Natural killer cell (primary cell): ENCODE measurements at regions not wholly inside any gene's neighbourhood (a gene's known extent, or its start where the extent isn't known, plus 50 kb on each side); places are given as distances from the start of the nearest gene placed in this dataset.

Experiments used
- ATAC-seq, 3 donors: fragments of 150-1000 bp in 2 of 3; fragments of 200-7000 bp in 1 of 3; cut with Tn5 transposase; 1 replicate in 1 of 3; 2 replicates in 2 of 3; pipeline ENCODE4 v1.10.0; 2021; ENCODE audit warnings: mild to moderate bottlenecking in 2 of 3, moderate library complexity in 2 of 3
- DNase-seq, 2 donors: peaks; one replicate each; pipeline versions ENCODE4 v3.0.0 to v3.0.0-alpha.2; 2013 to 2021; ENCODE audit warnings: mixed read lengths in 1 of 2
- H3K27ac ChIP-seq: one replicate; pipeline ENCODE4 v1.5.1; 2013; ENCODE audit warnings: mild to moderate bottlenecking, low read length
- H3K27me3 ChIP-seq: one replicate; pipeline ENCODE4 v1.6.1; 2013; ENCODE audit warnings: low read length; ENCODE audit not compliant: control insufficient read depth, insufficient read depth
- H3K36me3 ChIP-seq: one replicate; pipeline ENCODE4 v1.6.1; 2013; ENCODE audit warnings: low read length; ENCODE audit not compliant: control insufficient read depth, insufficient read depth
- H3K4me1 ChIP-seq: one replicate; pipeline ENCODE4 v1.6.1; 2013; ENCODE audit warnings: low read length; ENCODE audit not compliant: control insufficient read depth, insufficient read depth
- H3K4me3 ChIP-seq: one replicate; pipeline ENCODE4 v1.5.1; 2013; ENCODE audit warnings: low read length
- H3K9me3 ChIP-seq: one replicate; pipeline ENCODE4 v1.6.1; 2013; ENCODE audit warnings: low read length; ENCODE audit not compliant: control insufficient read depth, insufficient read depth
- H3K27ac Mint-ChIP-seq, 2 donors: one replicate each; pipeline ENCODE4 v1.8.0; 2022; ENCODE audit warnings: mild to moderate bottlenecking in 2 of 2, mixed read lengths in 2 of 2, moderate library complexity in 1 of 2
- H3K27me3 Mint-ChIP-seq, 2 donors: one replicate each; pipeline ENCODE4 v1.8.0; 2022; ENCODE audit warnings: low read depth in 2 of 2, mixed read lengths in 2 of 2
- H3K36me3 Mint-ChIP-seq: one replicate; pipeline ENCODE4 v1.8.0; 2022; ENCODE audit warnings: mixed read lengths
- H3K4me1 Mint-ChIP-seq, 2 donors: one replicate each; pipeline ENCODE4 v1.8.0; 2022; ENCODE audit warnings: mixed read lengths in 2 of 2
- H3K4me3 Mint-ChIP-seq: one replicate; pipeline ENCODE4 v1.8.0; 2022; ENCODE audit warnings: mild to moderate bottlenecking, moderate library complexity, mixed read lengths
- H3K9me3 Mint-ChIP-seq, 2 donors: one replicate each; pipeline ENCODE4 v1.8.0; 2022; ENCODE audit warnings: mixed read lengths in 2 of 2
- WGBS: methylation state at CpG from one replicate; pipeline ENCODE4 v1.1.7; 2013; ENCODE audit warnings: missing lambda C conversion rate; ENCODE audit not compliant: insufficient coverage; 5-methylcytosine and 5-hydroxymethylcytosine counted together
- intact Hi-C: fragments of 100-400 bp; cut with micrococcal nuclease; formaldehyde crosslinking; loops from one replicate; pipeline ENCODE4 v1.14.2; 2022
- TF ChIP-seq, protein P1 (sequence below): fragments of 200-600 bp; IDR thresholded peaks from one replicate; pipeline ENCODE4 v1.8.0; 2022; ENCODE audit warnings: antibody characterized with exemption

DNA sequence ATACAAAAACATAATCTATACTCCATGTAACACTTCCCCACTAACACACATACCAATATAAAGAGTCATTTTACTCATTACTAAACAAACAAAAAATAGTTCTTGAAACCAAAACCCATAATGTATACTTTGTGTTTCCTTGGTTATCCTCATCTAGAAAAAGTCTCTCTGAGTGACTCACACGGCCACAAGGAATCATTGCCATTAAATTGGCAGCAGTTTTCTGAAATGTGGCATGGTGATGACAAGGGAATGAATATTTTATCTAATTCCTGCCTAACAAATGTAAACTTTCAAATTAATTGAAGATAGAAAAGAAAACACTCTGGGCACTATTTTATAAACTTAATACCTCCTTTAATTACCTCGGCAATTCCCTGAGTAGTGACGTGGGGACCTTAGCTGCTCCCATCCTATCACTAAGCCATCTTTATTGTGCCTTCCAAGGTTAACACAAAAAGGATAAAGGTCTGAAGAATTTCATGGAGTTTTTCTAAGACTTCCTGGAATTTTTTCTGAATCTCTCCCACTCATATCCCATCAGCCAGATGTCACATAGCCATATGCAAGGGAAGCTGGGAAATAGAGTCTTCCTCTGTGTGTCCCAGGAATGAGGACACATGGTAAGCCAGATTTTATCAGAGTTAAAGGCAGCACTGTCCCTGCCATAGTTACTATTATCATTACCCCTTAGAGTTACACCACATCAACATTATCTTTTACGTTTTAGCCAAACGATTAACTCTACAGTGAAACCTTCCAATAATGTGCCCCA lies 857.2 kb upstream of the TENM4 start:
- Histone ChIP-seq H3K27ac (no peak overlapping the region), H3K4me1 (no peaks in the 10 kb centered on the region), H3K9me3 (no peaks in the 10 kb centered on the region), H3K27me3 (no peaks in the 10 kb centered on the region), H3K4me3 (no peak overlapping the region), H3K36me3 (no peaks in the 10 kb centered on the region)
- no peaks in the 10 kb centered on the region for H3K27me3 Mint-ChIP-seq
- ATAC-seq (no peak), DNase-seq (no peak)
- intact Hi-C loops: no loop called here
- no peaks in the 10 kb centered on the region for H3K4me1 Mint-ChIP-seq
- peaks cover 8 to 16% of the 10 kb centered on the region in 2 donors for H3K9me3 Mint-ChIP-seq
- H3K4me3 Mint-ChIP-seq: no peak overlapping the region
- no peak overlapping the region for H3K27ac Mint-ChIP-seq
- TF ChIP-seq, protein P1, sequence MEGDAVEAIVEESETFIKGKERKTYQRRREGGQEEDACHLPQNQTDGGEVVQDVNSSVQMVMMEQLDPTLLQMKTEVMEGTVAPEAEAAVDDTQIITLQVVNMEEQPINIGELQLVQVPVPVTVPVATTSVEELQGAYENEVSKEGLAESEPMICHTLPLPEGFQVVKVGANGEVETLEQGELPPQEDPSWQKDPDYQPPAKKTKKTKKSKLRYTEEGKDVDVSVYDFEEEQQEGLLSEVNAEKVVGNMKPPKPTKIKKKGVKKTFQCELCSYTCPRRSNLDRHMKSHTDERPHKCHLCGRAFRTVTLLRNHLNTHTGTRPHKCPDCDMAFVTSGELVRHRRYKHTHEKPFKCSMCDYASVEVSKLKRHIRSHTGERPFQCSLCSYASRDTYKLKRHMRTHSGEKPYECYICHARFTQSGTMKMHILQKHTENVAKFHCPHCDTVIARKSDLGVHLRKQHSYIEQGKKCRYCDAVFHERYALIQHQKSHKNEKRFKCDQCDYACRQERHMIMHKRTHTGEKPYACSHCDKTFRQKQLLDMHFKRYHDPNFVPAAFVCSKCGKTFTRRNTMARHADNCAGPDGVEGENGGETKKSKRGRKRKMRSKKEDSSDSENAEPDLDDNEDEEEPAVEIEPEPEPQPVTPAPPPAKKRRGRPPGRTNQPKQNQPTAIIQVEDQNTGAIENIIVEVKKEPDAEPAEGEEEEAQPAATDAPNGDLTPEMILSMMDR: no peak
- H3K36me3 Mint-ChIP-seq: peaks cover 6% of the 10 kb centered on the region
- 75% methylated on average over 5 of the region's 5 CpGs for WGBS

- no peak overlapping the region for H3K4me3 Mint-ChIP-seq
- Histone ChIP-seq H3K4me3 (no peak overlapping the region), H3K36me3 (no peaks in the 10 kb centered on the region), H3K27ac (no peak overlapping the region), H3K4me1 (no peaks in the 10 kb centered on the region), H3K9me3 (no peaks in the 10 kb centered on the region), H3K27me3 (no peaks in the 10 kb centered on the region)
- no peaks in the 10 kb centered on the region for H3K27me3 Mint-ChIP-seq
- no peaks in the 10 kb centered on the region for H3K4me1 Mint-ChIP-seq
- 88% methylated on average over 1 of the region's 2 CpGs for WGBS
- no peaks in the 10 kb centered on the region for H3K36me3 Mint-ChIP-seq
- DNase-seq: no peak
- ATAC-seq: no peak
- peaks cover 10 to 18% of the 10 kb centered on the region in 2 donors for H3K9me3 Mint-ChIP-seq
- intact Hi-C loops: no loop called here
- no peak overlapping the region for H3K27ac Mint-ChIP-seq
- TF ChIP-seq, protein P1: no peak
Measured at GRCh38 chr11:80293293-80293692, 852.5 kb upstream of the TENM4 start.

DNA sequence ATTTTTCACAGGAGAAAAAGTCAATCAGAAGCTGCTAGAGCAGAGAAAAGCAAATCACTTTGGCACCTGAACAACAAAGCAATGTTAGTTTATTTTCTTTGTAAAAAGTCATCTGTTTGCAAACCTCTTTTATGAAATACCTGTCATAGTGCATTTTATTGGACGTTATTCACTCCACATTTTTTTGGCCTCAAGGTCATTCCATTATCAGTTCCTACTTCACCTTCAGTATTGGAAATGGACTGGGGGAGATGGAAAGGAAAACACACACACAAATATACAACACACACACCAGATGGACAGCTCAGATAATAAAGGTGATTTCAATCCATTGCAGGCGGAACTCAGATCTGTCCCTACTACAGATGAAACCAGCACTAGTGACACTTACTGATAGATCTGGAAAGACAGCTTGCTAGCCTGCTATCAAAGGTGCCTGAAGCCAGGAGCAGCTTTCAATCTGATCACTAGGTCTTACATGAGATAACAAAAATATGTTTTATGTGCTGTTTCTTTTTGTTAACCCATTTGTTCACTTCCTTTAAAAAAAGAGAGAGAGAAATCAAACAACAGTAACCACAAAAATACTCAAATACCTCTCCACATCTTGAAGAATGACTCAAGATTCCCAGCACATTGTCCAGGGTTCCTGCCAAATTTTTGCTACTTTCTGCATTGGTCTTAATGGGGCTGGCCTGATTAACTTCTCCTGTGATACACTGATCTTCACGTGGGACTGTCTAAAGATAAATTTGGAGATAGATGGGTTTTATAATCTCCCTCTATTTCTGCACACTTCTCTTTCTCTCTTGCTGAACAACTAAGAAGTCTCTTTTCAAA lies 844.3 kb upstream of the TENM4 start:
- intact Hi-C loops: no loop called here
- no peak for ATAC-seq
- H3K27me3 Mint-ChIP-seq: no peaks in the 10 kb centered on the region
- Histone ChIP-seq H3K4me1 (no peaks in the 10 kb centered on the region), H3K27ac (no peak overlapping the region), H3K27me3 (no peaks in the 10 kb centered on the region), H3K4me3 (no peak overlapping the region), H3K36me3 (no peaks in the 10 kb centered on the region), H3K9me3 (no peaks in the 10 kb centered on the region)
- H3K36me3 Mint-ChIP-seq: no peaks in the 10 kb centered on the region
- H3K9me3 Mint-ChIP-seq: peaks cover 15 to 16% of the 10 kb centered on the region in 2 donors
- H3K4me3 Mint-ChIP-seq: no peak overlapping the region
- TF ChIP-seq, protein P1: no peak
- WGBS: 78% methylated on average over 2 of the region's 3 CpGs
- no peak for DNase-seq
- no peak overlapping the region for H3K27ac Mint-ChIP-seq
- no peaks in the 10 kb centered on the region for H3K4me1 Mint-ChIP-seq
